HEK293 (cell line): ENCODE measurements at regions not wholly inside any gene's neighbourhood (a gene's known extent, or its start where the extent isn't known, plus 50 kb on each side); places are given as distances from the start of the nearest gene placed in this dataset.
"Not testable (repeated sequence)": the region's sequence is repeated elsewhere in the genome, so short reads cannot be mapped to it uniquely, and the experiment has no call there.

Source experiments
- CTCF ChIA-PET: fragments of 350-600 bp; formaldehyde crosslinking; extraction: SDS; loops from one replicate; lab custom pipeline; 2021; ENCODE audit warnings: antibody characterized with exemption; lab: Yijun Ruan, JAX
- POLR2A ChIA-PET: fragments of 300-600 bp; formaldehyde crosslinking; extraction: SDS; loops from one replicate; lab custom pipeline; 2020; ENCODE audit warnings: antibody characterized with exemption, inconsistent platforms; lab: Yijun Ruan, JAX
- H3K27ac ChIP-seq: fragments of 200-500 bp; sonication (Bioruptor generic); 2 replicates; pipeline ENCODE4 v1.5.1; 2014; ENCODE audit warnings: low read depth, low read length, control low read depth, inconsistent platforms; ENCODE audit errors: extremely low read depth
- H3K36me3 ChIP-seq, 2 experiments: fragments of 200-500 bp in 1 of 2; sonication (Bioruptor generic) in 1 of 2; 1 replicate in 1 of 2; 2 replicates in 1 of 2; pipeline ENCODE4 v1.5.1; 2014 to 2017; ENCODE audit warnings: inconsistent platforms in 2 of 2, low read length in 2 of 2; ENCODE audit not compliant: control insufficient read depth in 2 of 2, insufficient read depth in 1 of 2
- H3K4me1 ChIP-seq: fragments of 200-500 bp; sonication (Bioruptor generic); 2 replicates; pipeline ENCODE4 v1.5.1; 2014; ENCODE audit warnings: mild to moderate bottlenecking, low read length, inconsistent platforms; ENCODE audit not compliant: control insufficient read depth, insufficient read depth
- H3K4me3 ChIP-seq: 2 replicates; pipeline ENCODE4 v1.5.1; 2011; ENCODE audit warnings: low read depth, mild to moderate bottlenecking, control low read depth, low read length, moderate library complexity
- H3K9me3 ChIP-seq: fragments of 200-500 bp; sonication (Bioruptor generic); 2 replicates; pipeline ENCODE4 v1.5.1; 2014; ENCODE audit warnings: low read depth, low read length, inconsistent platforms; ENCODE audit not compliant: control insufficient read depth, insufficient read depth
- BCL11A ChIP-seq: fragments of 450-650 bp; formaldehyde crosslinking; IDR thresholded peaks from 2 replicates; pipeline ENCODE4 v1.5.1; 2016; ENCODE audit warnings: low read depth, missing biosample characterization, missing genetic modification characterization
- GLIS1 ChIP-seq: fragments of 450-650 bp; formaldehyde crosslinking; IDR thresholded peaks from 2 replicates; pipeline ENCODE4 v1.5.1; 2016; ENCODE audit warnings: missing biosample characterization, missing genetic modification characterization
- OSR2 ChIP-seq: fragments of 450-650 bp; formaldehyde crosslinking; IDR thresholded peaks from 2 replicates; pipeline ENCODE4 v1.5.1; 2016; ENCODE audit warnings: missing biosample characterization, missing genetic modification characterization
- SP7 ChIP-seq: fragments of 450-650 bp; formaldehyde crosslinking; IDR thresholded peaks from 2 replicates; pipeline ENCODE4 v1.5.1; 2016; ENCODE audit warnings: missing biosample characterization, missing genetic modification characterization
- WT1 ChIP-seq: fragments of 450-650 bp; formaldehyde crosslinking; IDR thresholded peaks from 2 replicates; pipeline ENCODE4 v1.5.1; 2016; ENCODE audit warnings: missing biosample characterization, missing genetic modification characterization
- ZBTB44 ChIP-seq: fragments of 450-650 bp; IDR thresholded peaks from 2 replicates; pipeline ENCODE4 v1.5.1; 2018; ENCODE audit warnings: missing biosample characterization, mild to moderate bottlenecking, missing genetic modification characterization
- ZBTB48 ChIP-seq: fragments of 450-650 bp; formaldehyde crosslinking; IDR thresholded peaks from 2 replicates; pipeline ENCODE4 v1.5.1; 2016; ENCODE audit warnings: missing biosample characterization, missing genetic modification characterization
- ZFP37 ChIP-seq: fragments of 450-650 bp; formaldehyde crosslinking; IDR thresholded peaks from 2 replicates; pipeline ENCODE4 v1.5.1; 2016; ENCODE audit warnings: missing biosample characterization, missing genetic modification characterization
- ZIC2 ChIP-seq: fragments of 450-650 bp; formaldehyde crosslinking; IDR thresholded peaks from 2 replicates; pipeline ENCODE4 v1.5.1; 2016; ENCODE audit warnings: missing biosample characterization, missing genetic modification characterization
- ZNF10 ChIP-seq: fragments of 450-650 bp; formaldehyde crosslinking; IDR thresholded peaks from 2 replicates; pipeline ENCODE4 v1.5.1; 2017; ENCODE audit warnings: missing biosample characterization, missing genetic modification characterization
- ZNF112 ChIP-seq: fragments of 450-650 bp; formaldehyde crosslinking; IDR thresholded peaks from 2 replicates; pipeline ENCODE4 v1.5.0; 2017; ENCODE audit warnings: missing biosample characterization, missing genetic modification characterization
- ZNF138 ChIP-seq: fragments of 450-650 bp; formaldehyde crosslinking; IDR thresholded peaks from 2 replicates; pipeline ENCODE4 v1.5.1; 2016; ENCODE audit warnings: missing biosample characterization, missing genetic modification characterization, borderline replicate concordance
- ZNF174 ChIP-seq: fragments of 450-650 bp; formaldehyde crosslinking; IDR thresholded peaks from 2 replicates; pipeline ENCODE4 v1.5.0; 2017; ENCODE audit warnings: missing biosample characterization, mild to moderate bottlenecking, missing genetic modification characterization
- ZNF211 ChIP-seq: fragments of 450-650 bp; formaldehyde crosslinking; IDR thresholded peaks from 2 replicates; pipeline ENCODE4 v1.5.1; 2016; ENCODE audit warnings: low read depth, missing biosample characterization, missing genetic modification characterization
- ZNF239 ChIP-seq: fragments of 450-650 bp; formaldehyde crosslinking; IDR thresholded peaks from 2 replicates; pipeline ENCODE4 v1.5.1; 2016; ENCODE audit warnings: missing biosample characterization, missing genetic modification characterization
- ZNF274 ChIP-seq, 2 experiments: fragments of 200-500 bp in 1 of 2; fragments of 450-650 bp in 1 of 2; sonication (Bioruptor generic) in 1 of 2; formaldehyde crosslinking in 1 of 2; IDR thresholded peaks; 2 replicates each; pipeline versions ENCODE4 v1.5.1 to v1.6.1; 2014 to 2016; ENCODE audit warnings: borderline replicate concordance in 1 of 2, inconsistent platforms in 1 of 2, low read length in 1 of 2, missing biosample characterization in 1 of 2, missing genetic modification characterization in 1 of 2
- ZNF398 ChIP-seq: fragments of 450-650 bp; formaldehyde crosslinking; IDR thresholded peaks from 2 replicates; pipeline ENCODE4 v1.5.1; 2017; ENCODE audit warnings: missing biosample characterization, missing genetic modification characterization
- ZNF548 ChIP-seq: fragments of 450-650 bp; formaldehyde crosslinking; IDR thresholded peaks from 2 replicates; pipeline ENCODE4 v1.5.1; 2016; ENCODE audit warnings: missing biosample characterization, missing genetic modification characterization
- ZNF560 ChIP-seq: fragments of 450-650 bp; formaldehyde crosslinking; IDR thresholded peaks from 2 replicates; pipeline ENCODE4 v1.5.1; 2017; ENCODE audit warnings: missing biosample characterization, missing genetic modification characterization, borderline replicate concordance
- ZNF626 ChIP-seq: fragments of 450-650 bp; sonication (Bioruptor Pico); formaldehyde crosslinking; IDR thresholded peaks from 2 replicates; pipeline ENCODE4 v1.5.1; 2018; ENCODE audit warnings: missing biosample characterization, missing genetic modification characterization, inconsistent platforms
- ZNF654 ChIP-seq: fragments of 450-650 bp; formaldehyde crosslinking; IDR thresholded peaks from 2 replicates; pipeline ENCODE4 v1.5.1; 2016; ENCODE audit warnings: low read depth, missing biosample characterization, missing genetic modification characterization
- ZNF776 ChIP-seq: fragments of 450-650 bp; formaldehyde crosslinking; IDR thresholded peaks from 2 replicates; pipeline ENCODE4 v1.5.0; 2017; ENCODE audit warnings: missing biosample characterization, missing genetic modification characterization, borderline replicate concordance
- ZSCAN23 ChIP-seq: fragments of 450-650 bp; formaldehyde crosslinking; IDR thresholded peaks from 2 replicates; pipeline ENCODE4 v1.5.1; 2016; ENCODE audit warnings: missing biosample characterization, missing genetic modification characterization
- TF ChIP-seq, protein P1 (sequence below): fragments of 450-650 bp; formaldehyde crosslinking; IDR thresholded peaks from 2 replicates; pipeline ENCODE4 v1.5.1; 2017; ENCODE audit warnings: missing biosample characterization, missing genetic modification characterization
- TF ChIP-seq, protein P2 (sequence below): fragments of 450-650 bp; formaldehyde crosslinking; IDR thresholded peaks from 2 replicates; pipeline ENCODE4 v1.5.1; 2017; ENCODE audit warnings: missing biosample characterization, missing genetic modification characterization

DNA sequence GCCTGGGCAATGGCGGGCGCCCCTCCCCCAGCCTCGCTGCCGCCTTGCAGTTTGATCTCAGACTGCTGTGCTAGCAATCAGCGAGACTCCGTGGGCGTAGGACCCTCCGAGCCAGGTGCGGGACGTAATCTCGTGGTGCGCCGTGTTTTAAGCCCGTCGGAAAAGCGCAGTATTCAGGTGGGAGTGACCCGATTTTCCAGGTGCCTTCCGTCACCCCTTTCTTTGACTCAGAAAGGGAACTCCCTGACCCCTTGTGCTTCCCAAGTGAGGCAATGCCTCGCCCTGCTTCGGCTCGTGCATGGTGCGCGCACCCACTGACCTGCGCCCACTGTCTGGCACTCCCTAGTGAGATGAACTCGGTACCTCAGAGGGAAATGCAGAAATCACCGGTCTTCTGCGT, 815.9 kb upstream of the ARRDC3 start:
- H3K9me3 ChIP-seq, H3K4me3 ChIP-seq, H3K36me3 ChIP-seq, POLR2A ChIA-PET, CTCF ChIA-PET, H3K4me1 ChIP-seq, H3K27ac ChIP-seq: not testable (repeated sequence)

DNA sequence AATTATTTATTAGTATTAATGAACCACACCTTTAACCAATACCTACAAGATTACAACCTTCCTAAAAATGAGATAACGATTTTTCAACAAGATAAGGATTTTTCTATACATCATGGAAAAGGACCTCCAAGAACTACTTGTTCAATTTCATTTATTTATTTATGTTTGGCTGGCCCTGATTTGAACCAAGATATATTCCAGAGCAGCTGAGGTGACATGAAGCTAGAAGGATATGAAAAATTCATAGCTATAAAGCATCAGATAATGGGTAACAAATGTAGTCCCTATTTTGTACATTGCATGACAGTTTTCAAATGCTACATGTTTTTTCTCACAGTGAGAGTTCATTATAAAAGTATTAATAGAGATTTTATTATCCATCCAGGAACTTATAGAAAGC, 798.5 kb upstream of the ARRDC3 start:
- Histone ChIP-seq H3K9me3 (no peaks in the 10 kb centered on the region), H3K4me1 (no peaks in the 10 kb centered on the region), H3K36me3 (no peaks in the 10 kb centered on the region), H3K4me3 (no peak overlapping the region), H3K27ac (no peak overlapping the region)
- CTCF ChIA-PET, result no interaction called here
- TF ChIP-seq ZNF138, result no peak
- TF ChIP-seq, protein P1, sequence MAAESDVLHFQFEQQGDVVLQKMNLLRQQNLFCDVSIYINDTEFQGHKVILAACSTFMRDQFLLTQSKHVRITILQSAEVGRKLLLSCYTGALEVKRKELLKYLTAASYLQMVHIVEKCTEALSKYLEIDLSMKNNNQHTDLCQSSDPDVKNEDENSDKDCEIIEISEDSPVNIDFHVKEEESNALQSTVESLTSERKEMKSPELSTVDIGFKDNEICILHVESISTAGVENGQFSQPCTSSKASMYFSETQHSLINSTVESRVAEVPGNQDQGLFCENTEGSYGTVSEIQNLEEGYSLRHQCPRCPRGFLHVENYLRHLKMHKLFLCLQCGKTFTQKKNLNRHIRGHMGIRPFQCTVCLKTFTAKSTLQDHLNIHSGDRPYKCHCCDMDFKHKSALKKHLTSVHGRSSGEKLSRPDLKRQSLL (tag by site-specific recombination), result no peak
- no peak for TF ChIP-seq ZNF211 (tag by site-specific recombination)
- TF ChIP-seq ZNF654 (tag by site-specific recombination), result no peak
- no peak for TF ChIP-seq ZBTB44
- TF ChIP-seq ZBTB48 (tag by site-specific recombination), result no peak
- no peak for TF ChIP-seq BCL11A (tag by site-specific recombination)
- TF ChIP-seq ZNF239 (tag by site-specific recombination), result no peak
- no peak for TF ChIP-seq ZNF174 (tag by site-specific recombination)
- TF ChIP-seq WT1 (tag by site-specific recombination), result no peak
- POLR2A ChIA-PET, result no interaction called here

- Histone ChIP-seq H3K27ac (no peak overlapping the region), H3K4me1 (no peaks in the 10 kb centered on the region), H3K9me3 (no peaks in the 10 kb centered on the region), H3K36me3 (no peaks in the 10 kb centered on the region), H3K4me3 (no peak overlapping the region)
- ChIA-PET POLR2A (no interaction called here), CTCF (no interaction called here)
- TF ChIP-seq OSR2 (tag by site-specific recombination), result peak; percentile 15; the same call in 1 of the 2 replicates
- no peak for TF ChIP-seq ZIC2
Measured at GRCh38 chr5:92180391-92180790, 797.3 kb upstream of the ARRDC3 start.

DNA sequence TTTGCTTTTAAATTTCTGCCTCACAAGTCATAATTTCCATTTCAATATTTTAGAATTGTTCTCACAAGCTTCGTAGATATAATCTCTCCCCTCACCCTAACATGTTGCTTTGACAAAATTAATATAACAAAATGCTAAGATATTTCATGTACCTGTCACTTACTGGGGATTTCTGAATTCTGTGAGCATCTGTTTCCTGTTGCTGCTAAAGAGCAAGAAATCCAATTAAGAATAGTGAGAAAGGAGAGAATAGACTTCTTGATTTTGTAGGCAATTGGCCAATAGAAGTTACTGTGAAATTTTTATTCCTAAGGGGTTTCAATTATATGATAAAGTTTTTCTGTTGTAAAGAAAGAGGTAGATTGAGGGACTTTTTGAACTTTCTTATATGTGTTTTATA, 796.5 kb upstream of the ARRDC3 start:
- Histone ChIP-seq H3K4me1 (no peaks in the 10 kb centered on the region), H3K27ac (no peak overlapping the region), H3K9me3 (no peaks in the 10 kb centered on the region), H3K36me3 (no peaks in the 10 kb centered on the region), H3K4me3 (no peak overlapping the region)
- CTCF ChIA-PET, result no interaction called here
- POLR2A ChIA-PET, result no interaction called here
- TF ChIP-seq ZNF274 (IDR thresholded peaks at IDR 0.05; ENCODE audit: low read length) (no peak), ZNF274 (tag by site-specific recombination; IDR thresholded peaks at IDR 0.05; ENCODE audit: borderline replicate concordance) (no peak), ZNF548 (tag by site-specific recombination) (no peak), ZFP37 (no peak), ZNF776 (no peak), ZNF112 (tag by site-specific recombination) (no peak), ZSCAN23 (tag by site-specific recombination) (no peak), ZNF560 (no peak), GLIS1 (tag by site-specific recombination) (no peak), ZNF398 (tag by site-specific recombination) (no peak), ZNF654 (tag by site-specific recombination) (no peak), SP7 (tag by site-specific recombination) (no peak), ZNF10 (tag by site-specific recombination) (no peak), ZNF626 (tag by site-specific recombination) (no peak)
- TF ChIP-seq, protein P2, sequence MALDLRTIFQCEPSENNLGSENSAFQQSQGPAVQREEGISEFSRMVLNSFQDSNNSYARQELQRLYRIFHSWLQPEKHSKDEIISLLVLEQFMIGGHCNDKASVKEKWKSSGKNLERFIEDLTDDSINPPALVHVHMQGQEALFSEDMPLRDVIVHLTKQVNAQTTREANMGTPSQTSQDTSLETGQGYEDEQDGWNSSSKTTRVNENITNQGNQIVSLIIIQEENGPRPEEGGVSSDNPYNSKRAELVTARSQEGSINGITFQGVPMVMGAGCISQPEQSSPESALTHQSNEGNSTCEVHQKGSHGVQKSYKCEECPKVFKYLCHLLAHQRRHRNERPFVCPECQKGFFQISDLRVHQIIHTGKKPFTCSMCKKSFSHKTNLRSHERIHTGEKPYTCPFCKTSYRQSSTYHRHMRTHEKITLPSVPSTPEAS, result no peak
